CD14-positive monocyte (primary cell): ENCODE measurements at regions not wholly inside any gene's neighbourhood (a gene's known extent, or its start where the extent isn't known, plus 50 kb on each side); places are given as distances from the start of the nearest gene placed in this dataset.

Experiments
- DNase-seq, 3 donors: peaks; one replicate each; pipeline ENCODE4 v3.0.0-alpha.2; 2011 to 2022
- H2AFZ ChIP-seq: 2 replicates; pipeline ENCODE4 v1.6.0; 2012; ENCODE audit warnings: mild to moderate bottlenecking, low read depth, low read length, inconsistent platforms; ENCODE audit not compliant: insufficient read depth, poor library complexity, severe bottlenecking
- H3K27ac ChIP-seq, 2 donors: 1 replicate in 1 of 2; 2 replicates in 1 of 2; pipeline ENCODE4 v1.5.1; 2012 to 2013; ENCODE audit warnings: low read length in 2 of 2, control low read depth in 1 of 2, inconsistent platforms in 1 of 2, low read depth in 1 of 2, mild to moderate bottlenecking in 1 of 2
- H3K27me3 ChIP-seq, 2 donors: one replicate each; pipeline versions ENCODE4 v1.6.0 to v1.6.1; 2011 to 2013; ENCODE audit warnings: low read length in 2 of 2; ENCODE audit not compliant: control insufficient read depth in 2 of 2, insufficient read depth in 2 of 2
- H3K36me3 ChIP-seq, 2 donors: replicated peaks in 1 of 2; 1 replicate in 1 of 2; 2 replicates in 1 of 2; pipeline versions ENCODE4 v1.5.1 to v1.6.1; 2012 to 2013; ENCODE audit warnings: low read length in 2 of 2, control low read depth in 1 of 2, inconsistent platforms in 1 of 2, mild to moderate bottlenecking in 1 of 2; ENCODE audit not compliant: insufficient read depth in 2 of 2, control insufficient read depth in 1 of 2
- H3K4me1 ChIP-seq, 2 donors: 1 replicate in 1 of 2; 2 replicates in 1 of 2; pipeline versions ENCODE4 v1.5.1 to v1.6.1; 2012 to 2013; ENCODE audit warnings: low read length in 2 of 2, control low read depth in 1 of 2, inconsistent platforms in 1 of 2, mild to moderate bottlenecking in 1 of 2, moderate library complexity in 1 of 2; ENCODE audit not compliant: insufficient read depth in 2 of 2, control insufficient read depth in 1 of 2
- H3K4me2 ChIP-seq: replicated peaks from 2 replicates; pipeline ENCODE3; 2012; ENCODE audit warnings: low read length, moderate library complexity, mild to moderate bottlenecking; ENCODE audit not compliant: poor library complexity, severe bottlenecking; ENCODE audit errors: extremely low read depth
- H3K4me3 ChIP-seq, 3 experiments: fragments of 200-600 bp in 1 of 3; sonication (generic) in 1 of 3; replicated peaks in 1 of 3; 1 replicate in 2 of 3; 2 replicates in 1 of 3; pipeline ENCODE4 v1.5.1; 2011 to 2013; ENCODE audit warnings: low read length in 3 of 3, mild to moderate bottlenecking in 3 of 3, control low read depth in 2 of 3, low read depth in 2 of 3, inconsistent platforms in 1 of 3, moderate library complexity in 1 of 3
- H3K79me2 ChIP-seq: 2 replicates; pipeline ENCODE4 v1.6.0; 2012; ENCODE audit warnings: mild to moderate bottlenecking, control low read depth, inconsistent platforms, low read length, moderate library complexity; ENCODE audit not compliant: insufficient read depth
- H3K9ac ChIP-seq: 2 replicates; pipeline ENCODE4 v1.6.0; 2017; ENCODE audit warnings: low read length, mild to moderate bottlenecking; ENCODE audit not compliant: insufficient read depth, poor library complexity, severe bottlenecking
- H3K9me3 ChIP-seq, 2 donors: replicated peaks in 1 of 2; 1 replicate in 1 of 2; 2 replicates in 1 of 2; pipeline versions ENCODE4 v1.5.1 to v1.6.1; 2012 to 2013; ENCODE audit warnings: low read length in 2 of 2, control low read depth in 1 of 2; ENCODE audit not compliant: control insufficient read depth in 1 of 2, insufficient read depth in 1 of 2
- H4K20me1 ChIP-seq: 2 replicates; pipeline ENCODE4 v1.6.0; 2012; ENCODE audit warnings: mild to moderate bottlenecking, low read length, control low read depth, moderate library complexity; ENCODE audit not compliant: insufficient read depth
- H3K27ac Mint-ChIP-seq, 7 donors: one replicate each; pipeline ENCODE4 v1.8.0; 2020; ENCODE audit warnings: mild to moderate bottlenecking in 7 of 7, mixed read lengths in 7 of 7, moderate library complexity in 6 of 7, inconsistent platforms in 2 of 7
- H3K27me3 Mint-ChIP-seq, 3 donors: one replicate each; pipeline ENCODE4 v1.8.0; 2021 to 2022; ENCODE audit warnings: low read depth in 3 of 3, mild to moderate bottlenecking in 3 of 3, mixed read lengths in 3 of 3, moderate library complexity in 3 of 3, inconsistent platforms in 1 of 3
- H3K36me3 Mint-ChIP-seq, 2 donors: one replicate each; pipeline ENCODE4 v1.8.0; 2020; ENCODE audit warnings: mixed read lengths in 2 of 2, inconsistent platforms in 1 of 2, mild to moderate bottlenecking in 1 of 2
- H3K4me1 Mint-ChIP-seq: one replicate; pipeline ENCODE4 v1.8.0; 2020; ENCODE audit warnings: mild to moderate bottlenecking, mixed read lengths
- H3K4me3 Mint-ChIP-seq, 2 donors: one replicate each; pipeline ENCODE4 v1.8.0; 2020; ENCODE audit warnings: mild to moderate bottlenecking in 2 of 2, mixed read lengths in 2 of 2, moderate library complexity in 1 of 2
- H3K9me3 Mint-ChIP-seq, 7 donors: one replicate each; pipeline ENCODE4 v1.8.0; 2020 to 2022; ENCODE audit warnings: mixed read lengths in 7 of 7, mild to moderate bottlenecking in 6 of 7, moderate library complexity in 6 of 7, inconsistent platforms in 2 of 7
- WGBS: methylation state at CpG from one replicate; pipeline ENCODE4 v1.1.5; 2013; ENCODE audit warnings: missing lambda C conversion rate; ENCODE audit not compliant: insufficient coverage; 5-methylcytosine and 5-hydroxymethylcytosine counted together
- intact Hi-C, 2 donors: fragments of 100-400 bp; cut with micrococcal nuclease; formaldehyde crosslinking; loops; one replicate each; pipeline versions ENCODE4 v1.15.0 to v1.15.1; 2023
- TF ChIP-seq, protein P1 (sequence below): fragments of 200-600 bp; IDR thresholded peaks from one replicate; pipeline ENCODE4 v1.8.0; 2022; ENCODE audit warnings: antibody characterized with exemption, mild to moderate bottlenecking

DNA sequence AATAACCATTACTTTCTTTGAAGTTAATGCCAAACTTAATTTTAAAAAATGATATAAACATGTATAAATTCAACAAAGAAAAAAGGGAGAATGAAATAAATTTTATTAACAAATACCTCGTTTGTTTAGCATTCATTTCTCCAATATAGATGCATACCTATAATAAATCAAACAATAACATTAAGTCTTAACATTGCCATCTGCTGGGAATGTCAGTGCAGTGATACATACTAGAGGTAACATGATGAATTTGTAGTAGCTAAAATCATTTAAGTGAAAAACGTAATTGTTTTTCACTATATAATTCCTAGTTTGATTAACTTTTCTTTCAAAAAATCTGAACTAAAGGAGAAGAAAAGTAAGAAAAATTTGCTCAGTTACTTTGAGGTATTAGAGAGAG lies 340.2 kb upstream of the CBLB start:
- Histone ChIP-seq H3K79me2 (no peaks in the 10 kb centered on the region), H3K9me3 (no peaks in the 10 kb centered on the region), H3K4me2 (no peak overlapping the region), H2AFZ (no peak overlapping the region), H3K36me3 (no peaks in the 10 kb centered on the region), H3K27ac (no peak overlapping the region), H3K27me3 (no peaks in the 10 kb centered on the region), H3K4me3 (no peak overlapping the region), H3K4me1 (peaks cover 8 to 15% of the 10 kb centered on the region in 2 donors), H4K20me1 (no peaks in the 10 kb centered on the region), H3K9ac (no peak overlapping the region)
- intact Hi-C loops = no loop called here
- Mint-ChIP-seq H3K27ac (no peak overlapping the region), H3K27me3 (no peaks in the 10 kb centered on the region), H3K4me1 (peaks cover 17% of the 10 kb centered on the region), H3K36me3 (no peaks in the 10 kb centered on the region), H3K9me3 (peaks cover 0 to 4% (median 2%) of the 10 kb centered on the region in 7 donors), H3K4me3 (no peak overlapping the region)
- DNase-seq = no peak
- TF ChIP-seq, protein P1, sequence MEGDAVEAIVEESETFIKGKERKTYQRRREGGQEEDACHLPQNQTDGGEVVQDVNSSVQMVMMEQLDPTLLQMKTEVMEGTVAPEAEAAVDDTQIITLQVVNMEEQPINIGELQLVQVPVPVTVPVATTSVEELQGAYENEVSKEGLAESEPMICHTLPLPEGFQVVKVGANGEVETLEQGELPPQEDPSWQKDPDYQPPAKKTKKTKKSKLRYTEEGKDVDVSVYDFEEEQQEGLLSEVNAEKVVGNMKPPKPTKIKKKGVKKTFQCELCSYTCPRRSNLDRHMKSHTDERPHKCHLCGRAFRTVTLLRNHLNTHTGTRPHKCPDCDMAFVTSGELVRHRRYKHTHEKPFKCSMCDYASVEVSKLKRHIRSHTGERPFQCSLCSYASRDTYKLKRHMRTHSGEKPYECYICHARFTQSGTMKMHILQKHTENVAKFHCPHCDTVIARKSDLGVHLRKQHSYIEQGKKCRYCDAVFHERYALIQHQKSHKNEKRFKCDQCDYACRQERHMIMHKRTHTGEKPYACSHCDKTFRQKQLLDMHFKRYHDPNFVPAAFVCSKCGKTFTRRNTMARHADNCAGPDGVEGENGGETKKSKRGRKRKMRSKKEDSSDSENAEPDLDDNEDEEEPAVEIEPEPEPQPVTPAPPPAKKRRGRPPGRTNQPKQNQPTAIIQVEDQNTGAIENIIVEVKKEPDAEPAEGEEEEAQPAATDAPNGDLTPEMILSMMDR = no peak
- no CpG with 5 or more reads among the region's 2 CpGs for WGBS

DNA sequence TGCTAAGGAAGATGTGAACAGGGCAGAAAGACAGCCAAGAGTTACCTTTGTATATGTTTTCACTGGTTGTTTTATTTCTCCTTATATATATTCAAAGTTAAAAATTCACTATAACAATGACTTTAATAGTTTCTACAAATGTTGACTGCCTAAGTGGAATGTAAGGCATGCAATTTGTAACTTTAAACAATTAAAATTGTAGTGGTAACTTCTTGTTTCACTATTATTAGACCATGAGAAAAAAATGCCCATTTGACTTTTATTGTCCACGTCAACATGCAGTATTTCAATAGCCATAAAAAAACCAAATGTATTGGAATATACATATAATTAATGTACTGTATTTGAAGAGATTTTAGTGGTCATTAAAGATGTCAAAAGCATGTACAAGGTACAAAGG lies 340.7 kb upstream of the CBLB start:
- TF ChIP-seq, protein P1 = no peak
- Histone ChIP-seq H3K4me2 (no peak overlapping the region), H3K27ac (no peak overlapping the region), H2AFZ (no peak overlapping the region), H3K4me1 (peaks cover 8 to 15% of the 10 kb centered on the region in 2 donors), H3K79me2 (no peaks in the 10 kb centered on the region), H3K9ac (no peak overlapping the region), H3K27me3 (no peaks in the 10 kb centered on the region), H3K36me3 (no peaks in the 10 kb centered on the region), H3K4me3 (no peak overlapping the region), H4K20me1 (no peaks in the 10 kb centered on the region), H3K9me3 (no peaks in the 10 kb centered on the region)
- Mint-ChIP-seq H3K27ac (no peak overlapping the region), H3K4me1 (peaks cover 17% of the 10 kb centered on the region), H3K9me3 (peaks cover 0 to 3% (median 0%) of the 10 kb centered on the region in 7 donors), H3K36me3 (no peaks in the 10 kb centered on the region), H3K27me3 (no peaks in the 10 kb centered on the region), H3K4me3 (no peak overlapping the region)
- DNase-seq = no peak
- intact Hi-C loops = no loop called here
- no CpG with 5 or more reads among the region's 1 CpG for WGBS
